ENCODE measurements at regions not wholly inside any gene's neighbourhood (a gene's known extent, or its start where the extent isn't known, plus 50 kb on each side); places are given as distances from the start of the nearest gene placed in this dataset.

GRCh38 chr12:19627719-19628118 lies 188.4 kb downstream of the AEBP2 start:
- no peak for DNase-seq
- H3K27ac Mint-ChIP-seq = no peak overlapping the region
- no peak overlapping the region for H3K4me3 Mint-ChIP-seq
- peaks cover 3% of the 10 kb centered on the region; the same call in 1 of the 2 replicates for H3K9me3 Mint-ChIP-seq
- no peak for TF ChIP-seq CTCF (IDR thresholded peaks at IDR 0.05)
- peaks cover 7% of the 10 kb centered on the region; the same call in 1 of the 2 replicates for H3K4me1 Mint-ChIP-seq (ENCODE audit: low read depth)
- H3K27me3 Mint-ChIP-seq (ENCODE audit: insufficient read depth) = peaks cover 1% of the 10 kb centered on the region
- no peaks in the 10 kb centered on the region for H3K36me3 Mint-ChIP-seq (ENCODE audit: low read depth)

- H3K27me3 Mint-ChIP-seq (ENCODE audit: insufficient read depth) = peaks cover 1% of the 10 kb centered on the region
- no peaks in the 10 kb centered on the region for H3K36me3 Mint-ChIP-seq (ENCODE audit: low read depth)
- DNase-seq = no peak
- no peak overlapping the region for H3K4me3 Mint-ChIP-seq
- H3K27ac Mint-ChIP-seq = no peak overlapping the region
- TF ChIP-seq CTCF (IDR thresholded peaks at IDR 0.05) = no peak
- H3K9me3 Mint-ChIP-seq = peaks cover 3% of the 10 kb centered on the region; the same call in 1 of the 2 replicates
- no peaks in the 10 kb centered on the region for H3K4me1 Mint-ChIP-seq (ENCODE audit: low read depth)
These were observed 191.2 kb downstream of the AEBP2 start for GRCh38 chr12:19630536-19630935.

- H3K4me3 Mint-ChIP-seq = no peak overlapping the region
- H3K4me1 Mint-ChIP-seq (ENCODE audit: low read depth) = no peaks in the 10 kb centered on the region
- H3K9me3 Mint-ChIP-seq = no peaks in the 10 kb centered on the region
- no peak for DNase-seq
- peaks cover 1% of the 10 kb centered on the region for H3K27me3 Mint-ChIP-seq (ENCODE audit: insufficient read depth)
- H3K27ac Mint-ChIP-seq = no peak overlapping the region
- H3K36me3 Mint-ChIP-seq (ENCODE audit: low read depth) = no peaks in the 10 kb centered on the region
- no peak for TF ChIP-seq CTCF (IDR thresholded peaks at IDR 0.05)
These were observed 193.9 kb downstream of the AEBP2 start for GRCh38 chr12:19633194-19633593.

GRCh38 chr12:19633641-19634040 lies 194.3 kb downstream of the AEBP2 start:
- no peak for TF ChIP-seq CTCF (IDR thresholded peaks at IDR 0.05)
- Mint-ChIP-seq H3K9me3 (no peaks in the 10 kb centered on the region), H3K4me1 (ENCODE audit: low read depth) (no peaks in the 10 kb centered on the region), H3K36me3 (ENCODE audit: low read depth) (no peaks in the 10 kb centered on the region), H3K27me3 (ENCODE audit: insufficient read depth) (peaks cover 1% of the 10 kb centered on the region), H3K27ac (no peak overlapping the region), H3K4me3 (no peak overlapping the region)
- DNase-seq = no peak

GRCh38 chr12:19639781-19640415 lies 200.6 kb downstream of the AEBP2 start:
- DNase-seq = no peak
- TF ChIP-seq CTCF (IDR thresholded peaks at IDR 0.05) = no peak
- peaks cover 19% of the 10 kb centered on the region for H3K4me1 Mint-ChIP-seq (ENCODE audit: low read depth)
- H3K9me3 Mint-ChIP-seq = no peaks in the 10 kb centered on the region
- H3K27me3 Mint-ChIP-seq (ENCODE audit: insufficient read depth) = no peaks in the 10 kb centered on the region; the same call in 1 of the 2 replicates
- no peak overlapping the region for H3K27ac Mint-ChIP-seq
- H3K36me3 Mint-ChIP-seq (ENCODE audit: low read depth) = no peaks in the 10 kb centered on the region
- H3K4me3 Mint-ChIP-seq = no peak overlapping the region
